Esophagus squamous epithelium (tissue), 5 donors: ENCODE measurements at regions not wholly inside any gene's neighbourhood (a gene's known extent, or its start where the extent isn't known, plus 50 kb on each side); places are given as distances from the start of the nearest gene placed in this dataset.
A peak's percentile ranks its signal among the peaks of the same experiment; 100 is the strongest.

Source experiments
- DNase-seq: peaks from one replicate; lab custom pipeline; 2025; lab: John Stamatoyannopoulos, UW
- H3K27ac ChIP-seq, 4 donors: fragments of 200-600 bp; sonication (generic); one replicate each; pipeline ENCODE4 v1.5.1; 2016 to 2019; ENCODE audit warnings: mild to moderate bottlenecking in 1 of 4
- H3K27me3 ChIP-seq, 4 donors: fragments of 200-600 bp; sonication (generic); 1 replicate in 3 of 4; 2 replicates in 1 of 4; pipeline versions ENCODE4 v1.5.1 to v1.6.0; 2017 to 2021; ENCODE audit warnings: antibody characterized with exemption in 1 of 4
- H3K36me3 ChIP-seq, 3 donors: fragments of 200-600 bp; sonication (generic); one replicate each; pipeline ENCODE4 v1.5.1; 2016 to 2019
- H3K4me1 ChIP-seq, 3 donors: fragments of 200-600 bp; sonication (generic); one replicate each; pipeline ENCODE4 v1.5.1; 2017 to 2019
- H3K4me3 ChIP-seq, 4 donors: fragments of 200-600 bp; sonication (generic); 1 replicate in 3 of 4; 2 replicates in 1 of 4; pipeline ENCODE4 v1.5.1; 2016 to 2019; ENCODE audit warnings: mild to moderate bottlenecking in 2 of 4, moderate library complexity in 1 of 4
- H3K9me3 ChIP-seq, 3 donors: fragments of 200-600 bp; sonication (generic); one replicate each; pipeline ENCODE4 v1.5.1; 2016 to 2019
- POLR2A ChIP-seq, 4 donors: fragments of 450-650 bp; IDR thresholded peaks; one replicate each; pipeline ENCODE4 v1.6.1; 2017; ENCODE audit warnings: antibody characterized with exemption in 4 of 4, mild to moderate bottlenecking in 4 of 4, moderate library complexity in 3 of 4
- WGBS, 2 donors: methylation state at CpG; one replicate each; pipeline ENCODE4 v1.1.5; 2018; 5-methylcytosine and 5-hydroxymethylcytosine counted together
- intact Hi-C: fragments of 100-400 bp; cut with DNase I; formaldehyde crosslinking; loops from one replicate; pipeline ENCODE4 v1.15.0; 2022
- TF ChIP-seq, protein P1 (sequence below), 6 experiments: fragments of 450-650 bp in 4 of 6; fragments of 200-600 bp in 2 of 6; sonication (generic) in 2 of 6; IDR thresholded peaks; one replicate each; pipeline ENCODE4 v1.5.1; 2016 to 2019; ENCODE audit warnings: antibody characterized with exemption in 6 of 6, mild to moderate bottlenecking in 4 of 6, moderate library complexity in 4 of 6
- donor health status: DM: yes; HTN: yes; CAD: no.

DNA sequence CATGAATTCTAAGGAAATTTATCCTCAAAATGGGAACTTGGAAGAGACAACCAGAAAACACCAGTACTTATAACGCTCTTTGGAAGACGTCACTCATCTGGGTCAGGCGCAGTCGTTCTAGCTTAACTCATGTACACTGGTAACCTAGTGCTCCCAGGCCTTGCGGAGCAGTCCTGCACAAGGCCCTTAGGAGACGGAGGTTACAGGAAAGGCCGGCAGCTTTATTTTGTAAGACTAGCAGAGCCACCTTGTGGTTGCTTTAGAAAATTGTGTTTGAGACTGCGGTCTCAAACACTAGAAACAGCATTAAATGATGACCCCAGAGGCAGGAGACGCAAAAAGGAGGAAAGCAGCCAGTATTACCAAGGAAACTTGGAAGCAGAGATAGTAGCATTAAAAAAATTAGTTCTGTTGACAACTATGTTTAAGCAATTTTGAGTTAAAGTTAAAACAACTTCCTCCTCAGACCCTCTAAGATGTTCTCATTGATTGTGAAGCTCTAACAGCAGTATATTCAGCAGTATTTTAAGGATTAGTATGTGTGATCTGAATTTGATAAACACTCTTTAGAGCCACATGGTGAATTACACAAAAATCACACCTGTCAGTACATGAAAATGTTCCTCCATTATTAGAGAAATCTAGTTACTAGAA lies 141.9 kb upstream of the C2CD4B start:
- no peak overlapping the region for H3K4me3 ChIP-seq
- intact Hi-C loops: no loop called here
- no peak for TF ChIP-seq POLR2A (IDR thresholded peaks at IDR 0.05)
- TF ChIP-seq, protein P1, sequence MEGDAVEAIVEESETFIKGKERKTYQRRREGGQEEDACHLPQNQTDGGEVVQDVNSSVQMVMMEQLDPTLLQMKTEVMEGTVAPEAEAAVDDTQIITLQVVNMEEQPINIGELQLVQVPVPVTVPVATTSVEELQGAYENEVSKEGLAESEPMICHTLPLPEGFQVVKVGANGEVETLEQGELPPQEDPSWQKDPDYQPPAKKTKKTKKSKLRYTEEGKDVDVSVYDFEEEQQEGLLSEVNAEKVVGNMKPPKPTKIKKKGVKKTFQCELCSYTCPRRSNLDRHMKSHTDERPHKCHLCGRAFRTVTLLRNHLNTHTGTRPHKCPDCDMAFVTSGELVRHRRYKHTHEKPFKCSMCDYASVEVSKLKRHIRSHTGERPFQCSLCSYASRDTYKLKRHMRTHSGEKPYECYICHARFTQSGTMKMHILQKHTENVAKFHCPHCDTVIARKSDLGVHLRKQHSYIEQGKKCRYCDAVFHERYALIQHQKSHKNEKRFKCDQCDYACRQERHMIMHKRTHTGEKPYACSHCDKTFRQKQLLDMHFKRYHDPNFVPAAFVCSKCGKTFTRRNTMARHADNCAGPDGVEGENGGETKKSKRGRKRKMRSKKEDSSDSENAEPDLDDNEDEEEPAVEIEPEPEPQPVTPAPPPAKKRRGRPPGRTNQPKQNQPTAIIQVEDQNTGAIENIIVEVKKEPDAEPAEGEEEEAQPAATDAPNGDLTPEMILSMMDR (IDR thresholded peaks at IDR 0.05): peak; percentile 38 to 66 (median 60)
- peaks cover 0 to 7% (median 0%) of the 10 kb centered on the region in 4 donors for H3K27me3 ChIP-seq
- peaks cover 0 to 11% (median 7%) of the 10 kb centered on the region in 3 donors for H3K4me1 ChIP-seq
- no peak for DNase-seq
- WGBS, 2 donors: 14 to 16% methylated on average over 9 of the region's 9 CpGs
- H3K36me3 ChIP-seq: no peaks in the 10 kb centered on the region
- H3K9me3 ChIP-seq: no peaks in the 10 kb centered on the region
- H3K27ac ChIP-seq: no peak overlapping the region

DNA sequence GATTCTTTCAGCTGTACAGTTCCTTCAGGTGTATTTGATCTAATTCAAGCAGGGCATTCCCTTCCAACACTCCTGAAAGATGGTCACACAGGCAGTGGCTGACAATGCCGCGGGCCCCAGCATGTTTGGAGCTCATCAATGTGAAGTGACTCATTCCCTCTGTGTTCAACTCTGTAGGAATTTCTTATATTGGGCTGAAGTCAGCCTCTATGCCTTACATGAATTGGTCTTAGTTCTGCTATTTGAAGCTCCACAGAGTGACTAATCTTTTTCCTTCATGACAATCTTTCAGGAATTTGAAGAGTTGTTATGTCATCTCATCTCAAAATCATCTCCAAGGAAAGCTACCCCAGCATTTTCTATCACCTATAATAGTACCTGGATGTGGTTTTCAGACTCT lies 142.5 kb upstream of the C2CD4B start:
- DNase-seq: no peak
- no peaks in the 10 kb centered on the region for H3K36me3 ChIP-seq
- H3K27me3 ChIP-seq: peaks cover 0 to 7% (median 0%) of the 10 kb centered on the region in 4 donors
- H3K27ac ChIP-seq: no peak overlapping the region
- 26 to 60% methylated on average over 2 of the region's 2 CpGs for WGBS, 2 donors
- H3K4me1 ChIP-seq: peaks cover 0 to 11% (median 7%) of the 10 kb centered on the region in 3 donors
- TF ChIP-seq, protein P1 (IDR thresholded peaks at IDR 0.05): no peak
- no peak for TF ChIP-seq POLR2A (IDR thresholded peaks at IDR 0.05)
- H3K9me3 ChIP-seq: no peaks in the 10 kb centered on the region
- intact Hi-C loops: no loop called here
- no peak overlapping the region for H3K4me3 ChIP-seq

DNA sequence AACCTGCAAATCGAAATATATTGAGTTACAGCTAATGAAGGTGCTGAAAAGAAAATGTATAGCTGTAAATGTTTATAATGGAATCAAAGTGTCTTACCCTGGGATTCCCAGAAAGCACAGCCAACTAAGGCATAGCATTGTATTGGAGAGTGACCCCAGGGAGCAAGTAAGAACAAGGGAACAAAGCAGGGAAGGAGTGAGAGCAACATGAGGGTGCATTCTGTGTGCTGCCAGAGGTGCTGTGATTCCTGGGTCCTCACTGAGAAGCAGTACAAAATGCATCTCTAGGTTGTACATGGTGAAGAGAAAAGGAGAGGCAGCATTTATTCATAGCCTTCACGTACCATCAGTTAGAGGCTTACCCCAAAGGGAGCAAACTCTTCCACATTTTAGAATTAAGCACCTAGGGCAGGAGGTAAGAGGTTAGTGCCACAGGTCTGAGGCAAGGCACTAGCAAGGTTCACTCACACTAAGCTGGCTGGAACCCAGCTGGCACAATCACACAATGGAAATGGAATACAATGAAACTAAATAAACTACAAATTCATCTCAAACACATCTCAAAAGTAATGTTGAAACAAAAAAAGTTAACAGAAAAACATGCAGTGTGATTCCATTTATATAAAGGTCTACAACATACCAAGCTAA lies 151.5 kb upstream of the C2CD4B start:
- Histone ChIP-seq H3K4me1 (no peaks in the 10 kb centered on the region), H3K36me3 (no peaks in the 10 kb centered on the region), H3K27me3 (peaks cover 0 to 34% (median 0%) of the 10 kb centered on the region in 4 donors), H3K4me3 (no peak overlapping the region), H3K9me3 (no peaks in the 10 kb centered on the region), H3K27ac (no peak overlapping the region)
- TF ChIP-seq POLR2A (IDR thresholded peaks at IDR 0.05): no peak
- TF ChIP-seq, protein P1 (IDR thresholded peaks at IDR 0.05): no peak
- intact Hi-C loops: no loop called here
- no peak for DNase-seq
- 58 to 69% methylated on average over 2 of the region's 2 CpGs for WGBS, 2 donors

DNA sequence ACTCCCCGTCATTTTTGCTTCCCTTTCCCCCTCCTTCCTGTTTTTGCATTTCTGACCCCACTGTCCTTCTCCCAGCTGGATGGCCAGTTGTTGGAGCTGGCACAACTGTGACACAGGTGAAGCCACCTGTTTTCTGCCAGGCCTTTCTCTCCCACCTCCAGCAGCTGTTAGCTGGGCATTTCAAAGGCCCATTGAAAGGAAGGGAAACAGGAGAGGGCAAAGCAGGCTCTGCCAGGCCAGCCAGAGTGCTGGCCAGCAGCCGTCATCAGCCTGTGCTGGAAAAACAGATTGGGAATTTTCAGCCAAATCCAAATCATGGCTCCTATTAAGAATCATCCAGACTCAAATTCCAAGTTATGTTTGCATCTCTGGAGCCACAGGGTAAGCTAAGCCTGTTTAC lies 155.2 kb upstream of the C2CD4B start:
- H3K27ac ChIP-seq: no peak overlapping the region
- WGBS, 2 donors: 68% methylated on average over 1 to 2 of the region's 2 CpGs

More for the DNA sequence above, 155.2 kb upstream of the C2CD4B start:
- intact Hi-C loops: no loop called here
- Histone ChIP-seq H3K4me1 (no peaks in the 10 kb centered on the region), H3K9me3 (no peaks in the 10 kb centered on the region), H3K36me3 (no peaks in the 10 kb centered on the region), H3K4me3 (no peak overlapping the region), H3K27me3 (peaks cover 0 to 52% (median 0%) of the 10 kb centered on the region in 4 donors)
- DNase-seq: no peak
- TF ChIP-seq, protein P1 (IDR thresholded peaks at IDR 0.05): no peak
- no peak for TF ChIP-seq POLR2A (IDR thresholded peaks at IDR 0.05)
